ENCODE measurements at regions not wholly inside any gene's neighbourhood (a gene's known extent, or its start where the extent isn't known, plus 50 kb on each side); places are given as distances from the start of the nearest gene placed in this dataset.
A peak's percentile ranks its signal among the peaks of the same experiment; 100 is the strongest.

GRCh38 chr9:129561594-129562281 lies 59.2 kb downstream of the C9orf50 start:
- TF ChIP-seq CTCF (IDR thresholded peaks at IDR 0.05; ENCODE audit: low read depth, low read length, missing control alignments): no peak
- no peak for DNase-seq (ENCODE audit: extremely low read depth, low read depth)
- H3K4me3 ChIP-seq (replicated peaks; ENCODE audit: low read depth, low read length): no peak overlapping the region

GRCh38 chr9:129560881-129561306 lies 60.0 kb downstream of the C9orf50 start:
- H3K4me3 ChIP-seq (replicated peaks; ENCODE audit: low read depth, low read length): no peak overlapping the region
- DNase-seq (ENCODE audit: extremely low read depth, low read depth): no peak
- no peak for TF ChIP-seq CTCF (IDR thresholded peaks at IDR 0.05; ENCODE audit: low read depth, low read length, missing control alignments)

- H3K4me3 ChIP-seq (replicated peaks; ENCODE audit: low read depth, low read length): no peak overlapping the region
- DNase-seq (ENCODE audit: extremely low read depth, low read depth): no peak
- TF ChIP-seq CTCF (IDR thresholded peaks at IDR 0.05; ENCODE audit: low read depth, low read length, missing control alignments): no peak
Measured at GRCh38 chr9:129559506-129559881, 61.4 kb downstream of the C9orf50 start.

GRCh38 chr9:129558551-129559505 lies 62.1 kb downstream of the C9orf50 start:
- H3K4me3 ChIP-seq (replicated peaks; ENCODE audit: low read depth, low read length): no peak overlapping the region
- DNase-seq (ENCODE audit: extremely low read depth, low read depth): no peak
- no peak for TF ChIP-seq CTCF (IDR thresholded peaks at IDR 0.05; ENCODE audit: low read depth, low read length, missing control alignments)

- no peak overlapping the region for H3K4me3 ChIP-seq (replicated peaks; ENCODE audit: low read depth, low read length)
- no peak for TF ChIP-seq CTCF (IDR thresholded peaks at IDR 0.05; ENCODE audit: low read depth, low read length, missing control alignments)
- DNase-seq (ENCODE audit: extremely low read depth, low read depth): no peak
Measured at GRCh38 chr9:129558063-129558550, 62.8 kb downstream of the C9orf50 start.

GRCh38 chr9:129557192-129558036 lies 63.5 kb downstream of the C9orf50 start:
- TF ChIP-seq CTCF (IDR thresholded peaks at IDR 0.05; ENCODE audit: low read depth, low read length, missing control alignments): no peak
- peak; percentile 59 for DNase-seq (ENCODE audit: extremely low read depth, low read depth)
- H3K4me3 ChIP-seq (replicated peaks; ENCODE audit: low read depth, low read length): no peak overlapping the region

All from HFF-Myc (cell line).